SW480 (cell line): ENCODE measurements at regions not wholly inside any gene's neighbourhood (a gene's known extent, or its start where the extent isn't known, plus 50 kb on each side); places are given as distances from the start of the nearest gene placed in this dataset.
A peak's percentile ranks its signal among the peaks of the same experiment; 100 is the strongest.
"Not testable (repeated sequence)": the region's sequence is repeated elsewhere in the genome, so short reads cannot be mapped to it uniquely, and the experiment has no call there.

Experiments used
- DNase-seq: peaks from one replicate; pipeline ENCODE4 v3.0.0-alpha.2; 2016; ENCODE audit warnings: low spot score

DNA sequence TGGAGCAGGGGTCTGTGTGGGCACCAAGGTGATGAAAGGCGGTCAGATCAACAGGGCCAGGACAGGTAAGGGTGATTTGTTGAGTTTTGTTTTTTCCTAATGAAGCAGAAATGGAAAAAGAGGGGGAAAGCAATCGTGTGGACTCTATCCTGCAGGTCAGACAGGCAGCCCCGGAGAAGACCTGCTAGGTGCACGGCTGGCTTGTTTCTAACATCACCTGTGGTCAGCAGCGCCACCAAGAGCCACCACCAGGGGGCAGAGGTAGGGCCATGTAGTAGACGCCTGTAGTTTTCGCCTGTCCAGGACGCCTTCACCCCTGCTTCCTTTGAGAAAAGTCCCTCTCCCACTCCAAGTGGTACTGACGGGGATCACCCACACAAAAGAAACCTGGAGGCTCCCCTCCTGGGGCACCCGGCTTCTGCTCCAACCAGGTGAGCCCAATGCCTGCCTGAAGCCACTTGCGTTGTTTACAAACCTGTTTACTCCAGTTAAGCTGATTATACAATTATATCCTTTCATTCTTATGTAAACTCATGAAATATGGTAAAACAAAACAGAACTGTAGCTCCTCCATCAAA, 54.2 kb upstream of the SEC14L1 start:
- peak; percentile 82 for DNase-seq

GRCh38 chr17:77087650-77088454, 52.9 kb upstream of the SEC14L1 start:
- no peak for DNase-seq

- DNase-seq = peak; percentile 98
Measured at GRCh38 chr17:77088455-77089123, 52.2 kb upstream of the SEC14L1 start.

DNA sequence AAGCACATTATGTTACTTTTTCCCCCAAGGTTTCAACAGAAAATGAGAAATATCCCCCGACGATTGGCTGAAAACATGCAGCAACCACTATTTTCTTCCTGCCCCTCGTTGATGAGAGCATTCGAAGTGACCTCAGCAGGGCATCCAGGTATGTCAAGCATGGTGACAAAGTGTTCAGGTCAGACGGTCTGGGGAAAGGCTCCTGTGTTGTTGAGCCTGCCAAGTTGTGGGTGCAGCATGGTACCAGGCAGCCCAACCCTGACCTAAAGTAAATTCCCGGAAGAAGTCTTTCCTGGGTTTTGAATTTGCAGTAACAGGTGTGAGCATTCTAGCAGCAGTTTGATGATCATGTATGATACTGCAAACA, 51.7 kb upstream of the SEC14L1 start:
- DNase-seq = peak; percentile 33

DNA sequence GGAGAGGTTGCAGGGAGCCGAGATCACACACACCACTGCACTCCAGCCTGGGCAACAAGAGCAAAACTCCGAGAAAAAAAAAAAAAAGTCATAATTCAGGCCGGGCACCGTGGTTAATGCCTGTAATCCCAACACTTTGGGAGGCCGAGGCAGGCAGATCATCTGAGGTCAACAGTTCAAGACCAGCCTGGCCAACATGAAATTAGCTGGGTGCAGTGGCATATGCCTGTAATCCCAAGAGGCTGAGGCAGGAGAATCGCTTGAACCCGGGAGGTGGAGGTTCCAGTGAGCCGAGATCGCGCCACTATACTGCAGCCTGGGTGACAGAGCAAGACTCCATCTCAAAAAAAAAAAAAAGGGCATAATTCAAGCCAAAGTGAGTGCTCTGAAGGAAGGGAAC, 50.8 kb upstream of the SEC14L1 start:
- not testable (repeated sequence) for DNase-seq

- DNase-seq = no peak
Measured at GRCh38 chr17:77090476-77090875, 50.3 kb upstream of the SEC14L1 start.
